GM18868 (cell line): ENCODE measurements at regions not wholly inside any gene's neighbourhood (a gene's known extent, or its start where the extent isn't known, plus 50 kb on each side); places are given as distances from the start of the nearest gene placed in this dataset.

Experiments
- ATAC-seq: cut with Tn5 transposase; IDR thresholded peaks from one replicate; pipeline ENCODE4 v1.9.1; 2021; ENCODE audit warnings: mild to moderate bottlenecking, moderate library complexity; ENCODE audit not compliant: unreplicated experiment

DNA sequence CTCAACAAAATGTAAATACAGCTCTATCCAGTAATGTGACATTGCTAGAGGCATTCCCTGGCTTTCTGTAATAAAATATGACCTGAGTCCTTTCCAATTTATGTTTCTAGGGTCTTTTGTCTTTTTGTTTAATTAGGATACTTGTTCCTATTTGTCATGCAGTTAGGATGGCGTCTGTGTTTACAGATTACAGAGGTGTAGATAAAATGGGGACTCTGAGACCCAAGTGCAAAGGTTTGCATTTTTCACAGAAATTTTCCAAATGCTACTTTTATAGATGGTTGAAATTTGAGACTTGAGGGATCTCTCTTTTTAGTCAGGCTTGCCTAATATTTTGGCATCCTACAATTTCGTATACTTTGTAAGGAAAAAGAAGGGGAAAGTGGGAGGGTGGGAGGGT lies 332.4 kb downstream of the PTEN start:
- ATAC-seq, result no peak

DNA sequence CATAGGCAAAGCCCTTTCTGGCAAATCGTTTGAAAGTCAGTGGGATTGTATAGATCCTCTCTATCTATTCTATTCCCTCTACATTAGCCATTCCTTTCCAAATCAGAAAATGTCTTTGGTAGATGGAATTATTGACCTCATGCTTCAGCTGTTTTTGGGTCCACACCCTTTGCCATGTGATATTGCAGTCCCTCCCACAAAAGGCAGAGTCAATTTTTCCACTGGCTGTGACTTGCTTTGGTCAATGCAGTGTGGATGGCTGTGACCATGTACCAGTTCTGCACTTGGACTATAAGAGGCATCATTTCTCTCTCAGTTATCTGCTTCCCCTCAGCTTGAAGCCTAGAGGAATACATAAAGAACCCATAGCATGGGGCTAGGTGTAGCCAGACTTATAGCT lies 332.9 kb downstream of the PTEN start:
- ATAC-seq, result no peak

GRCh38 chr10:88198023-88198422 lies 334.6 kb downstream of the PTEN start:
- no peak for ATAC-seq

DNA sequence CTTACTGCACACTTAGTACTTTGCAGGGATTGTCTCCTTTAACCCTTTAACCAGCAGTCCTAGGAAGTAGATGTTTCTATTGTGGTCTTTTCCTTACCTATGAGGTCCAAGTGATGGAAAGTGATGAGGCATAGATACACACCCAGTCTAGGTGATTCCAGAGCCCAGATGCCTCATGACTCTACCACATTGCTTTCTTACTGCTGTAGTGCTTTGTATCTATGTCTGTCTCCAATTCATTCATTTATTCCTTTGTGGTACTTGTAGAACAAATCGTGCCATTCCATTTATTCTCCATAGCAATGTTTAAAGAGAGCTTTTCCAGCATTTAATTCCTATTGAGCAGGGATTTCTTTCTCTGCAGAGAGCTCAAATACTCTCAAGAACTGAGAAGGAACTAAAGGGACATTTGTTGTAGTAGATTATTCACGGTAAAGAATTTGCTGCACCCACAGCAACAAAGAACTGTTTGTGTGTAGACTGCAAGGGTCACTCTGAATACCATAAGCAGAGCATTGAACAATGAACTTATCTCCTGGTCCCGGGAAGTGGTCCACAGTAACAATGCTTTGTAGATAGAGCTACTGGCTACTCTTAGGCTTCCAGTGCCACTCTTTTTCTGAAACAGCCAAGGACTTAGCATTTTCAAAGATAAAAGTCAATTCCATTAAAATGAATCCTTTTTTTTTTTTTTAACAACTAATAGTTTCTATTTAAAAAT lies 337.0 kb downstream of the PTEN start:
- no peak for ATAC-seq

- no peak for ATAC-seq
These were observed 342.5 kb downstream of the PTEN start for GRCh38 chr10:88205842-88206446.

DNA sequence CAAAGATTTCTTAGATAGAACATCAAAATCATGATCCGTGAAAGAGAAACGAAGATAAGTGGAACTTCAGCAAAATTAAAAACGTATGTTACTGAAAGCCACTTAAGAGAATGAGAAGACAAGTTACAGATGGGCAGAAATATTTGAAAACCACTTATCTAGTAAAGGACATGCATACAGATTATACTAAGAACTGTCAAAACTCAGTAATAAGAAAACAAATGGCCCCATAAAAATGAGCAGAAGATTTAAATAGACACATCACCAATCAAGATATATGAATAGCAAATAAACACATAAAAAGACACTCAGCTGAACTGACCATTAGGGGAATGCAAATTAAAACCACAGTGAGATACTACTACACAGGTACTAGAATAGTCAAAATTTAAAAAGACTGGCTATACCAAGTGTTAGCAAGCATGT lies 343.7 kb downstream of the PTEN start:
- no peak for ATAC-seq

GRCh38 chr10:88209231-88209630 lies 345.8 kb downstream of the PTEN start:
- ATAC-seq, result no peak

GRCh38 chr10:88209837-88210561 lies 346.6 kb downstream of the PTEN start:
- no peak for ATAC-seq

- no peak for ATAC-seq
These were observed 347.8 kb downstream of the PTEN start for GRCh38 chr10:88211230-88211629.

DNA sequence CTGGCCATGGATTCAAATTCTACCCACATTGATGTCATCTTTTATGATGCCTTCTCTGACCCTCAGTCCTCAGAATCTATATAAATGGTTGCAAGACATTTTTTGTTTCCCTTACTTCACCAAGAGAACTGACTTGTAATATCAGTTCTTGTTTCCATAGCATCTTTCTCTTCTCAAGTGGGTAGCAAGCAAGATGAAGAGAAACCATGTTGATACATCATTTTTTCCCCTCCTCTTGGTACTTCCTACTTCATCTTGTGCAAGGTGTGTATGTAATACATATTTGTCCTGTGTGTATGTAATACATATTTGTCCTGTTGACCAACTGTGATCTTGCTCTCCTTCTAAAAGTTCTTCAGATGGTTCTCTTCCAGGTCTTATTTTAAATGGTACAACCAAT lies 348.6 kb downstream of the PTEN start:
- no peak for ATAC-seq

DNA sequence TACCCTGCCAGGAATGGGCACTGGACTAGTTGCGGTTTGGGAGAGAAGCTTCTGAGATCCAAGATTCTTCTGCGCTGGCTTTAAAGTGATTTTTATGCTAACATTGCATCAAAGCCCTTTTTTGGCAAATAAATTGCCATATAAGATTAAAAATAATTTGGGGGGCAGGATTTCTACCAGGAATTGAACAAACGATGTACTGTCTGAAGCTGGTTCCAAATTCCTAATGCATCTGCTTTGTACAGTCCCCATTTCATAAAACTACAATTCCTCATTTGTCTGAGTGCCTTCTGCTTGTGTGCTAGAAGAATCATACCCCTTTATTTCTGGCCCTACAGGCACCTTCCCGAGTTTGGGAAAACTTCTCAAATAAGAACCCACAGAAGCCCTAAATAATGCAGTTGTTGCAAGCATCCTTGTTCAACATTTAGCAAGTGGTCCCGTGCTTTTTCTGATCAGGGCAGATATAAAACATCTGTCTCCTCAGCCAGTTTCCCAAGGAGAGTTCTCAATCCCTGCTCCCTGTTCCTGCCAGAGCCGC lies 349.7 kb downstream of the PTEN start:
- no peak for ATAC-seq

GRCh38 chr10:88216976-88217375 lies 353.6 kb downstream of the PTEN start:
- ATAC-seq, result no peak

GRCh38 chr10:88218362-88218761 lies 354.9 kb downstream of the PTEN start:
- ATAC-seq, result no peak

GRCh38 chr10:88219753-88220152 lies 356.3 kb downstream of the PTEN start:
- ATAC-seq, result no peak

DNA sequence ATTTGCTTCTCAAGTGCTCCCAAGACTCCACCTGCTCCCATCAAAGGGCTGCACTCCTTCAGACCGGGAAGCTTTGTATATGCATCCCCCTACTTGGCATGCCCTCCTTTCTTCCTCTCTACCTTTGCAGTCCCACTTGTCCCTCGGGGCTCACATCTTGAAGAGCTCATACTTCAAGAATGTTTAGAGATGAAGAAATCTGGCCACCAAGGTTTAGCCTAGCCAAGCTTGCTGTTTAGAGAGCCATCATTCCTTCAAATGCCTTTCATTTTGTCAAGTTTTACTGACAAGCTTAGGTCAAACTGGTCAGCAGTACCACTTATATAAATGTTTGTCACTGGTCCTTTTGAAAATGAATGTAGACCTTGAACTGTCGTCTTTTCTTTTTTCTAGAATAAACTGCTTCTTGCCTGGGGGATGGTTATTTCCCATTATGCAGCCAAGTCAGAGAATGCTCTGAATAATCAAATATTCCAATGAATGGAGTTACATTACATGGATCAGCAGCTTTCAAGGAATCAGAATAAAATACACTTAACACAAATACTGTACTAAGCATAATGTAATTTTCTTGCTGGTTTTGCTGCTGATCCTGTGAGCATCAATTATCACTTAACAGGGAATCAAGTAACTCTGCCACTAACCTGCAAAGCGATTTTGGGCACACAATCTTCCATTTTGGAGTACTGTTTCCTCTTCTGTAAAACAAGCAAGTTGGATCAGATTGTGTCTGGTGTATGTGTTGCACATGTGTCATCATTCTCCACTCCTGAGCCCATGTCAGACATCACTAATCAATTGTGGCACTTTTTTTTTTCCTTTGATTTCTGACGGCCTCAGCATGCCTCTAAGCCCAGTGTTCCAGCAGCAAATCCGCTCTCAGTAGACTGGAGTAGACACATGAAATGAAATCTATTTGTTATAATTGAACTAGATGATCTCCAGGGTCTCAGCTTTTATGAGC lies 357.9 kb downstream of the PTEN start:
- ATAC-seq, result no peak

- no peak for ATAC-seq
These were observed 359.5 kb downstream of the PTEN start for GRCh38 chr10:88222881-88223280.
